Peyer's patch (tissue), 4 donors: ENCODE measurements at regions not wholly inside any gene's neighbourhood (a gene's known extent, or its start where the extent isn't known, plus 50 kb on each side); places are given as distances from the start of the nearest gene placed in this dataset.

Experiments used
- DNase-seq, 3 donors: peaks; one replicate each; pipeline ENCODE4 v3.0.0-alpha.2; 2017 to 2019
- H3K27ac ChIP-seq, 4 donors: fragments of 200-600 bp; sonication (generic); one replicate each; pipeline ENCODE4 v1.5.1; 2016 to 2019
- H3K27me3 ChIP-seq, 2 donors: fragments of 200-600 bp; sonication (generic); one replicate each; pipeline ENCODE4 v1.5.1; 2019
- H3K36me3 ChIP-seq, 3 donors: fragments of 200-600 bp; sonication (generic); one replicate each; pipeline ENCODE4 v1.5.1; 2016 to 2019
- H3K4me1 ChIP-seq, 4 donors: fragments of 200-600 bp; sonication (generic); one replicate each; pipeline ENCODE4 v1.5.1; 2016 to 2019
- H3K4me3 ChIP-seq, 4 donors: fragments of 200-600 bp; sonication (generic); 1 replicate in 3 of 4; 2 replicates in 1 of 4; pipeline ENCODE4 v1.5.1; 2016 to 2019; ENCODE audit warnings: mild to moderate bottlenecking in 1 of 4
- H3K9me3 ChIP-seq, 4 donors: fragments of 200-600 bp; sonication (generic); one replicate each; pipeline ENCODE4 v1.5.1; 2016 to 2019; ENCODE audit warnings: mild to moderate bottlenecking in 1 of 4
- CTCF ChIP-seq, 6 experiments: fragments of 450-650 bp in 4 of 6; fragments of 200-600 bp in 2 of 6; sonication (generic) in 1 of 6; IDR thresholded peaks; one replicate each; pipeline ENCODE4 v1.5.1; 2017 to 2019; ENCODE audit warnings: antibody characterized with exemption in 6 of 6, mild to moderate bottlenecking in 3 of 6, moderate library complexity in 1 of 6
- POLR2A ChIP-seq, 2 donors: fragments of 450-650 bp; IDR thresholded peaks; one replicate each; pipeline ENCODE4 v1.5.1; 2017; ENCODE audit warnings: antibody characterized with exemption in 2 of 2, mild to moderate bottlenecking in 2 of 2, moderate library complexity in 2 of 2

GRCh38 chr5:99141534-99142128 is 212.8 kb upstream of the CHD1 start:
- peaks cover 0 to 9% (median 0%) of the 10 kb centered on the region in 4 donors for H3K9me3 ChIP-seq
- no peak overlapping the region for H3K27ac ChIP-seq
- H3K4me1 ChIP-seq: no peaks in the 10 kb centered on the region
- DNase-seq: no peak
- TF ChIP-seq POLR2A (IDR thresholded peaks at IDR 0.05) (no peak), CTCF (IDR thresholded peaks at IDR 0.05) (no peak)
- H3K36me3 ChIP-seq: no peaks in the 10 kb centered on the region
- no peak overlapping the region for H3K4me3 ChIP-seq
- no peaks in the 10 kb centered on the region for H3K27me3 ChIP-seq

GRCh38 chr5:99138911-99139310 is 210.1 kb upstream of the CHD1 start:
- H3K4me3 ChIP-seq: no peak overlapping the region
- H3K36me3 ChIP-seq: no peaks in the 10 kb centered on the region
- H3K27ac ChIP-seq: no peak overlapping the region
- no peaks in the 10 kb centered on the region for H3K4me1 ChIP-seq
- no peak for DNase-seq
- no peaks in the 10 kb centered on the region for H3K27me3 ChIP-seq
- no peak for TF ChIP-seq POLR2A (IDR thresholded peaks at IDR 0.05)
- no peak for TF ChIP-seq CTCF (IDR thresholded peaks at IDR 0.05)
- H3K9me3 ChIP-seq: peaks cover 0 to 7% (median 0%) of the 10 kb centered on the region in 4 donors

- Histone ChIP-seq H3K4me3 (no peak overlapping the region), H3K27me3 (no peaks in the 10 kb centered on the region), H3K27ac (no peak overlapping the region), H3K36me3 (no peaks in the 10 kb centered on the region), H3K4me1 (no peaks in the 10 kb centered on the region), H3K9me3 (no peaks in the 10 kb centered on the region)
- TF ChIP-seq POLR2A (IDR thresholded peaks at IDR 0.05): no peak
- DNase-seq: no peak
Observed at GRCh38 chr5:99133921-99134320, 205.1 kb upstream of the CHD1 start.

- TF ChIP-seq POLR2A (IDR thresholded peaks at IDR 0.05) (no peak), CTCF (IDR thresholded peaks at IDR 0.05) (no peak)
- Histone ChIP-seq H3K4me3 (no peak overlapping the region), H3K27me3 (no peaks in the 10 kb centered on the region), H3K36me3 (no peaks in the 10 kb centered on the region), H3K27ac (no peak overlapping the region), H3K9me3 (no peaks in the 10 kb centered on the region), H3K4me1 (no peaks in the 10 kb centered on the region)
- DNase-seq: no peak
Observed at GRCh38 chr5:99129768-99130501, 201.1 kb upstream of the CHD1 start.

- Histone ChIP-seq H3K27me3 (no peaks in the 10 kb centered on the region), H3K4me1 (no peaks in the 10 kb centered on the region), H3K9me3 (no peaks in the 10 kb centered on the region), H3K27ac (no peak overlapping the region), H3K36me3 (no peaks in the 10 kb centered on the region), H3K4me3 (no peak overlapping the region)
- TF ChIP-seq CTCF (IDR thresholded peaks at IDR 0.05) (no peak), POLR2A (IDR thresholded peaks at IDR 0.05) (no peak)
- DNase-seq: no peak
Observed at GRCh38 chr5:99122976-99123375, 194.2 kb upstream of the CHD1 start.

GRCh38 chr5:99119326-99119725 is 190.5 kb upstream of the CHD1 start:
- H3K36me3 ChIP-seq: no peaks in the 10 kb centered on the region
- TF ChIP-seq POLR2A (IDR thresholded peaks at IDR 0.05) (no peak), CTCF (IDR thresholded peaks at IDR 0.05) (no peak)
- no peak for DNase-seq

More at GRCh38 chr5:99119326-99119725, 190.5 kb upstream of the CHD1 start:
- H3K4me1 ChIP-seq: no peaks in the 10 kb centered on the region
- H3K9me3 ChIP-seq: no peaks in the 10 kb centered on the region
- H3K27ac ChIP-seq: no peak overlapping the region
- no peaks in the 10 kb centered on the region for H3K27me3 ChIP-seq
- H3K4me3 ChIP-seq: no peak overlapping the region
